GM12892 (cell line): ENCODE measurements at regions not wholly inside any gene's neighbourhood (a gene's known extent, or its start where the extent isn't known, plus 50 kb on each side); places are given as distances from the start of the nearest gene placed in this dataset.

ENCODE experiments used
- POLR2A ChIP-seq: IDR thresholded peaks from 2 replicates; pipeline ENCODE4 v1.6.1; 2011; ENCODE audit warnings: low read depth, low read length, control low read depth
- POLR2AphosphoS5 ChIP-seq: IDR thresholded peaks from 2 replicates; pipeline ENCODE4 v1.6.1; 2011; ENCODE audit warnings: low read depth, low read length, control low read depth
- TAF1 ChIP-seq: IDR thresholded peaks from 2 replicates; pipeline ENCODE4 v1.6.1; 2011; ENCODE audit warnings: low read depth, mild to moderate bottlenecking, control low read depth, low read length, borderline replicate concordance

GRCh38 chr6:126123226-126123625 lies 136.9 kb downstream of the TRMT11 start:
- TF ChIP-seq POLR2AphosphoS5, result no peak
- no peak for TF ChIP-seq POLR2A
- no peak for TF ChIP-seq TAF1
